HG03039 (cell line): ENCODE measurements at regions not wholly inside any gene's neighbourhood (a gene's known extent, or its start where the extent isn't known, plus 50 kb on each side); places are given as distances from the start of the nearest gene placed in this dataset.
"Not testable (repeated sequence)": the region's sequence is repeated elsewhere in the genome, so short reads cannot be mapped to it uniquely, and the experiment has no call there.

Experiments
- ATAC-seq: cut with Tn5 transposase; IDR thresholded peaks from one replicate; pipeline ENCODE4 v1.9.1; 2021; ENCODE audit warnings: mild to moderate bottlenecking, moderate library complexity; ENCODE audit not compliant: unreplicated experiment

- no peak for ATAC-seq
Observed at GRCh38 chr13:73325723-73326558, 267.1 kb downstream of the KLF5 start.

- no peak for ATAC-seq
Observed at GRCh38 chr13:73324842-73325722, 266.3 kb downstream of the KLF5 start.

- ATAC-seq: no peak
Observed at GRCh38 chr13:73323615-73324014, 264.8 kb downstream of the KLF5 start.

GRCh38 chr13:73321043-73321442 lies 262.2 kb downstream of the KLF5 start:
- ATAC-seq: no peak

- ATAC-seq: no peak
Observed at GRCh38 chr13:73317140-73317539, 258.3 kb downstream of the KLF5 start.

GRCh38 chr13:73310366-73310765 lies 251.6 kb downstream of the KLF5 start:
- no peak for ATAC-seq

- ATAC-seq: no peak
Observed at GRCh38 chr13:73307481-73307880, 248.7 kb downstream of the KLF5 start.

GRCh38 chr13:73306688-73307087 lies 247.9 kb downstream of the KLF5 start:
- no peak for ATAC-seq

GRCh38 chr13:73304442-73304841 lies 245.6 kb downstream of the KLF5 start:
- ATAC-seq: no peak

- ATAC-seq: no peak
Observed at GRCh38 chr13:73303851-73304250, 245.0 kb downstream of the KLF5 start.

GRCh38 chr13:73301622-73302021 lies 242.8 kb downstream of the KLF5 start:
- ATAC-seq: not testable (repeated sequence)

- ATAC-seq: no peak
Observed at GRCh38 chr13:73300718-73301425, 242.1 kb downstream of the KLF5 start.

- no peak for ATAC-seq
Observed at GRCh38 chr13:73299787-73300186, 241.0 kb downstream of the KLF5 start.

- no peak for ATAC-seq
Observed at GRCh38 chr13:73293913-73294523, 235.2 kb downstream of the KLF5 start.

- ATAC-seq: no peak
Observed at GRCh38 chr13:73292127-73292526, 233.3 kb downstream of the KLF5 start.

- no peak for ATAC-seq
Observed at GRCh38 chr13:73290844-73291243, 232.0 kb downstream of the KLF5 start.

- ATAC-seq: no peak
Observed at GRCh38 chr13:73288596-73288995, 229.8 kb downstream of the KLF5 start.

GRCh38 chr13:73287831-73288230 lies 229.0 kb downstream of the KLF5 start:
- ATAC-seq: no peak

GRCh38 chr13:73286942-73287620 lies 228.3 kb downstream of the KLF5 start:
- ATAC-seq: no peak

GRCh38 chr13:73286177-73286576 lies 227.4 kb downstream of the KLF5 start:
- ATAC-seq: no peak
